ENCODE measurements at regions not wholly inside any gene's neighbourhood (a gene's known extent, or its start where the extent isn't known, plus 50 kb on each side); places are given as distances from the start of the nearest gene placed in this dataset.

- WGBS (ENCODE audit: low lambda C conversion rate), result 24% methylated on average over 4 of the region's 4 CpGs
- no peak for FAIRE-seq
Measured at GRCh38 chr2:234392041-234392615, 104.8 kb downstream of the ARL4C start.

More at GRCh38 chr2:234392041-234392615, 104.8 kb downstream of the ARL4C start:
- H3K9ac ChIP-seq (ENCODE audit: insufficient read depth, low read depth, low read length), result no peak overlapping the region
- H3K36me3 ChIP-seq (replicated peaks in 1 of 2; ENCODE audit: control insufficient read depth in 1 of 2, insufficient read depth in 2 of 2, low read length in 2 of 2), result no peaks in the 10 kb centered on the region
- no peak for TF ChIP-seq ZFP37 (CRISPR knock-in tag; IDR thresholded peaks at IDR 0.05; ENCODE audit: borderline replicate concordance)
- TF ChIP-seq HMGXB3 (CRISPR knock-in tag; IDR thresholded peaks at IDR 0.05; ENCODE audit: borderline replicate concordance), result no peak
- TF ChIP-seq ZNF510 (CRISPR knock-in tag; IDR thresholded peaks at IDR 0.05; ENCODE audit: low read depth), result no peak
- TF ChIP-seq DMAP1 (CRISPR knock-in tag; IDR thresholded peaks at IDR 0.05), result no peak
- no peak for TF ChIP-seq U2AF1 (optimal IDR thresholded peaks at IDR 0.05; ENCODE audit: low read depth, low read length)
- TF ChIP-seq MAFK (conservative IDR thresholded peaks at IDR 0.05 in 1 of 2, IDR thresholded peaks at IDR 0.05 in 1 of 2; ENCODE audit: low read length in 2 of 2), result peak in 1 of 2 experiments; percentile 37; a peak in 1 of 4 replicates
- TF ChIP-seq MAFF (IDR thresholded peaks at IDR 0.05; ENCODE audit: low read depth, low read length), result 0 out of 2 replicates have a peak, but pooled peaks have one; percentile 4
- H2AFZ ChIP-seq (ENCODE audit: low read length), result no peak overlapping the region
- in situ Hi-C loops (cut with HindIII; ENCODE audit: extremely low pct_ligation_motif_present, low pct_unique_long_range_greater_than_20kb), result no loop called here
- H3K4me3 ChIP-seq (replicated peaks in 1 of 3; ENCODE audit: insufficient read depth in 1 of 3, low read depth in 2 of 3, low read length in 3 of 3), result no peak overlapping the region
- ChIA-PET CTCF (ENCODE audit: low intra/inter-chr PET ratio, low total read pairs) (no interaction called here), POLR2A (no interaction called here)
- no peaks in the 10 kb centered on the region for H3K9me3 ChIP-seq (ENCODE audit: low read length)
- H3K4me2 ChIP-seq (ENCODE audit: low read depth, low read length), result no peak overlapping the region
- intact Hi-C loops (cut with micrococcal nuclease; ENCODE audit: unreplicated experiment), result no loop called here
- H3K79me2 ChIP-seq (ENCODE audit: insufficient read depth, low read length), result no peaks in the 10 kb centered on the region
- no TSS peak for BruUV-seq (replicated peaks)
- no peak overlapping the region for H3K27ac ChIP-seq (ENCODE audit: extremely low read length, insufficient read depth, low read length)
- no peaks in the 10 kb centered on the region for H4K20me1 ChIP-seq (ENCODE audit: insufficient read depth, low read length)
- no peak for ATAC-seq
- 0 out of 5 replicates have a peak, but pooled peaks cover 0 to 9% of the 10 kb centered on the region in 2 experiments for H3K27me3 ChIP-seq (ENCODE audit: control insufficient read depth in 1 of 2, insufficient read depth in 2 of 2, low read length in 2 of 2)
- DNase-seq (ENCODE audit: low spot score), result no peak
- no peaks in the 10 kb centered on the region for H3K4me1 ChIP-seq (ENCODE audit: insufficient read depth, low read length)

Measured in HepG2 (cell line).